Transverse colon (tissue), 4 donors: ENCODE measurements at regions not wholly inside any gene's neighbourhood (a gene's known extent, or its start where the extent isn't known, plus 50 kb on each side); places are given as distances from the start of the nearest gene placed in this dataset.

Experiments
- DNase-seq: peaks from one replicate; pipeline ENCODE4 v3.0.0-alpha.2; 2019
- H3K27ac ChIP-seq, 4 donors: fragments of 200-600 bp; sonication (generic); 2 replicates each; pipeline ENCODE4 v1.5.1; 2016 to 2018; ENCODE audit warnings: inconsistent platforms in 4 of 4
- H3K27me3 ChIP-seq: fragments of 200-600 bp; sonication (generic); 2 replicates; pipeline ENCODE4 v1.5.1; 2017; ENCODE audit warnings: inconsistent platforms
- H3K36me3 ChIP-seq, 4 donors: fragments of 200-600 bp; sonication (generic); 2 replicates each; pipeline ENCODE4 v1.5.1; 2017 to 2019; ENCODE audit warnings: inconsistent platforms in 4 of 4
- H3K4me1 ChIP-seq, 4 donors: fragments of 200-600 bp; sonication (generic); 2 replicates each; pipeline ENCODE4 v1.5.1; 2017 to 2020; ENCODE audit warnings: inconsistent platforms in 4 of 4
- H3K4me3 ChIP-seq, 4 donors: fragments of 200-600 bp; sonication (generic); 1 replicate in 1 of 4; 2 replicates in 3 of 4; pipeline versions ENCODE4 v1.5.1 to v1.6.1; 2017 to 2019; ENCODE audit warnings: inconsistent platforms in 4 of 4
- H3K9me3 ChIP-seq, 2 donors: fragments of 200-600 bp; sonication (generic); 2 replicates each; pipeline ENCODE4 v1.5.1; 2017 to 2019; ENCODE audit warnings: inconsistent platforms in 2 of 2
- EP300 ChIP-seq: sonication (generic); formaldehyde crosslinking; IDR thresholded peaks from one replicate; pipeline ENCODE4 v1.6.1; 2017; ENCODE audit warnings: antibody characterized with exemption, low read depth
- POLR2A ChIP-seq: fragments of 450-650 bp; IDR thresholded peaks from one replicate; pipeline ENCODE4 v1.6.1; 2016; ENCODE audit warnings: antibody characterized with exemption, mild to moderate bottlenecking, moderate library complexity
- POLR2AphosphoS5 ChIP-seq, 3 donors: sonication (generic); formaldehyde crosslinking; IDR thresholded peaks; one replicate each; pipeline ENCODE4 v1.6.1; 2016; ENCODE audit warnings: antibody characterized with exemption in 3 of 3
- WGBS, 2 donors: methylation state at CpG; one replicate each; pipeline ENCODE4 v1.1.5; 2018; ENCODE audit warnings: low coverage in 1 of 2; 5-methylcytosine and 5-hydroxymethylcytosine counted together
- in situ Hi-C, 4 donors: fragments of 200-750 bp; cut with MboI; loops; one replicate each; pipeline versions ENCODE4 v1.15.0 to v1.15.1; 2017; ENCODE audit warnings: low sequenced_read_pairs in 3 of 4, low pct_ligation_motif_present in 1 of 4, low pct_unique_long_range_greater_than_20kb in 1 of 4
- intact Hi-C: fragments of 100-400 bp; cut with DNase I; formaldehyde crosslinking; loops from one replicate; pipeline ENCODE4 v1.15.1; 2023; ENCODE audit warnings: low total_unique reads
- TF ChIP-seq, protein P1 (sequence below), 5 experiments: fragments of 200-600 bp in 3 of 5; fragments of 450-650 bp in 2 of 5; sonication (generic) in 3 of 5; IDR thresholded peaks; 1 replicate in 2 of 5; 2 replicates in 3 of 5; pipeline ENCODE4 v1.5.1; 2016 to 2017; ENCODE audit warnings: antibody characterized with exemption in 5 of 5, inconsistent platforms in 3 of 5, mild to moderate bottlenecking in 2 of 5, moderate library complexity in 1 of 5

GRCh38 chr11:113571531-113571930 is 96.3 kb upstream of the DRD2 start:
- no peak for DNase-seq
- in situ Hi-C loops: no loop called here
- no peaks in the 10 kb centered on the region for H3K36me3 ChIP-seq
- intact Hi-C loops: no loop called here
- no peaks in the 10 kb centered on the region for H3K9me3 ChIP-seq
- H3K27me3 ChIP-seq: no peaks in the 10 kb centered on the region
- H3K4me3 ChIP-seq: no peak overlapping the region
- TF ChIP-seq POLR2AphosphoS5 (IDR thresholded peaks at IDR 0.05) (no peak), POLR2A (no peak), EP300 (no peak)
- TF ChIP-seq, protein P1, sequence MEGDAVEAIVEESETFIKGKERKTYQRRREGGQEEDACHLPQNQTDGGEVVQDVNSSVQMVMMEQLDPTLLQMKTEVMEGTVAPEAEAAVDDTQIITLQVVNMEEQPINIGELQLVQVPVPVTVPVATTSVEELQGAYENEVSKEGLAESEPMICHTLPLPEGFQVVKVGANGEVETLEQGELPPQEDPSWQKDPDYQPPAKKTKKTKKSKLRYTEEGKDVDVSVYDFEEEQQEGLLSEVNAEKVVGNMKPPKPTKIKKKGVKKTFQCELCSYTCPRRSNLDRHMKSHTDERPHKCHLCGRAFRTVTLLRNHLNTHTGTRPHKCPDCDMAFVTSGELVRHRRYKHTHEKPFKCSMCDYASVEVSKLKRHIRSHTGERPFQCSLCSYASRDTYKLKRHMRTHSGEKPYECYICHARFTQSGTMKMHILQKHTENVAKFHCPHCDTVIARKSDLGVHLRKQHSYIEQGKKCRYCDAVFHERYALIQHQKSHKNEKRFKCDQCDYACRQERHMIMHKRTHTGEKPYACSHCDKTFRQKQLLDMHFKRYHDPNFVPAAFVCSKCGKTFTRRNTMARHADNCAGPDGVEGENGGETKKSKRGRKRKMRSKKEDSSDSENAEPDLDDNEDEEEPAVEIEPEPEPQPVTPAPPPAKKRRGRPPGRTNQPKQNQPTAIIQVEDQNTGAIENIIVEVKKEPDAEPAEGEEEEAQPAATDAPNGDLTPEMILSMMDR (IDR thresholded peaks at IDR 0.05): no peak
- WGBS, 2 donors: 77 to 80% methylated on average over 4 of the region's 4 CpGs
- no peak overlapping the region for H3K27ac ChIP-seq
- no peaks in the 10 kb centered on the region for H3K4me1 ChIP-seq

DNA sequence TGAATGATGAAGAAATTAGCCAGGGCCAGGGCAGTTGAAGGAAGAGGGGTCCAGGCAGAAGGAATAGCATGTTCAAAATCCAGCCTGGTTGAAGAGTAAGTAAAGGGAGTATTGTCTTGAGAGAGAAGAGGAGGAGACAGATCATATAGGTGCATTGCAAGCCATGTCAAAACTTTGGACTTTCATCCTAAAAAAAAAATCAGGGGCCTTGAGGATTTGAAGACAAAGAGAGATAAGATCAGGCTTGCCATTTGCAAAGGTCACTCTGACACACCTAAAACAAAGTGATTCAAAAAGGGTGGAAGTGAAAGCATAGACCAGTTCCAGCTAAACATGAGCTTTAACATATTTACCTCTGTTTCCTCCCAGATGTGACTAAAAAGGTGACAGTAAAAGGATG is 95.7 kb upstream of the DRD2 start:
- in situ Hi-C loops: no loop called here
- no peaks in the 10 kb centered on the region for H3K9me3 ChIP-seq
- H3K27ac ChIP-seq: no peak overlapping the region
- no peak for TF ChIP-seq EP300
- no peak for TF ChIP-seq POLR2AphosphoS5 (IDR thresholded peaks at IDR 0.05)
- TF ChIP-seq, protein P1 (IDR thresholded peaks at IDR 0.05): no peak
- no peak for TF ChIP-seq POLR2A
- intact Hi-C loops: no loop called here
- H3K4me1 ChIP-seq: no peaks in the 10 kb centered on the region
- no peak for DNase-seq
- H3K4me3 ChIP-seq: no peak overlapping the region
- H3K27me3 ChIP-seq: no peaks in the 10 kb centered on the region
- H3K36me3 ChIP-seq: no peaks in the 10 kb centered on the region

DNA sequence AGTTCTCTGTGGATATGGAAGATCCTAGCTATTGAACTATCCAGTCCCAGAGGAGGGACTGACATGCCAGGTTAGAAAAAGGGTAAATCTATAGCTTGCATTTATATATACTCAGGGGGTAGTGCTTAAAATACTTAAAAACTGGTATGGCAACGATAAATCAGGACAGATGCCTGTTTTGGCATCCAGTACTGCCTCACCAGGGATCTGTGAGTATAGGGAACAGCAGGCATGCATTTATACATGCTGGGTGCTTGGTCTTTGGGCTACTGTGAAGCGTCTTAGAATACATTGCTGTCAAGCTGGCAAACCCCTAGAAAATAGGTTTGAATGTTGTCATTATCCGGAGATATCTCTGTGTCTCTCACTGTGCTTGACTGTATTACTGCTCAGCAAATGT is 94.2 kb upstream of the DRD2 start:
- TF ChIP-seq POLR2AphosphoS5 (IDR thresholded peaks at IDR 0.05): no peak
- no peak for TF ChIP-seq POLR2A
- TF ChIP-seq, protein P1 (IDR thresholded peaks at IDR 0.05): no peak
- no peak for TF ChIP-seq EP300
- H3K36me3 ChIP-seq: no peaks in the 10 kb centered on the region
- DNase-seq: no peak
- intact Hi-C loops (no loop called here), in situ Hi-C loops (no loop called here)
- H3K4me3 ChIP-seq: no peak overlapping the region
- 91 to 92% methylated on average over 3 of the region's 3 CpGs for WGBS, 2 donors
- H3K27me3 ChIP-seq: no peaks in the 10 kb centered on the region
- H3K9me3 ChIP-seq: no peaks in the 10 kb centered on the region
- H3K4me1 ChIP-seq: no peaks in the 10 kb centered on the region
- no peak overlapping the region for H3K27ac ChIP-seq

DNA sequence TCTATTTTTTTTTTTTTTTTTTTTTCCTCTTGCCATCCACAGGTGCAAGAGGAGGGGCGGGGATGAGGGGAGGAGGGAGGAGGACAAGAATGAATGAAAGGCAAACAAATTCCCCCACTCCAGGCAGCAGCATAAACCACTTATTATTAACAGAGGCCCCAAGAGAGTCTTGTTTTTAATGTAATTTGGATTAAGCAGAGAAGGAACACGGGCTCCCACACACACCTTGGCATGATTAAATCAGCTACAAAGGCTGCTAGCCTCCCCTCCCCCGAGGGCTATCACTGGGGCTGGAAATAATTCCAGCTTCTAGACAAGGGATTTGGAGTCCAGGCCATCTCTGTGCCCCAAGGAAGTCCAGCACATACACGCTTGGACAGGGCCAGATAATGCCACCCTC is 93.4 kb upstream of the DRD2 start:
- in situ Hi-C loops: no loop called here
- DNase-seq: no peak
- TF ChIP-seq POLR2A (no peak), POLR2AphosphoS5 (IDR thresholded peaks at IDR 0.05) (no peak), EP300 (no peak)
- TF ChIP-seq, protein P1 (IDR thresholded peaks at IDR 0.05): no peak
- WGBS, 2 donors: 69 to 100% methylated on average over 2 to 4 of the region's 4 CpGs
- no peak overlapping the region for H3K27ac ChIP-seq
- no peak overlapping the region for H3K4me3 ChIP-seq
- intact Hi-C loops: no loop called here
- H3K36me3 ChIP-seq: no peaks in the 10 kb centered on the region
- H3K27me3 ChIP-seq: no peaks in the 10 kb centered on the region
- no peaks in the 10 kb centered on the region for H3K9me3 ChIP-seq
- H3K4me1 ChIP-seq: no peaks in the 10 kb centered on the region
